ENCODE measurements at regions not wholly inside any gene's neighbourhood (a gene's known extent, or its start where the extent isn't known, plus 50 kb on each side); places are given as distances from the start of the nearest gene placed in this dataset.
"Not testable (repeated sequence)": the region's sequence is repeated elsewhere in the genome, so short reads cannot be mapped to it uniquely, and the experiment has no call there.

- DNase-seq = no peak
Measured at GRCh38 chr3:103818398-103818797, 1383.6 kb downstream of the ZPLD1 start.

GRCh38 chr3:103818800-103819199, 1384.0 kb downstream of the ZPLD1 start:
- DNase-seq = no peak

GRCh38 chr3:103825586-103825985, 1390.8 kb downstream of the ZPLD1 start:
- DNase-seq = no peak

GRCh38 chr3:103829723-103830326, 1395.0 kb downstream of the ZPLD1 start:
- no peak for DNase-seq

GRCh38 chr3:103847081-103848062, 1412.6 kb downstream of the ZPLD1 start:
- no peak for DNase-seq

- DNase-seq = no peak
Measured at GRCh38 chr3:103851793-103852192, 1417.0 kb downstream of the ZPLD1 start.

GRCh38 chr3:103862415-103862814, 1427.6 kb downstream of the ZPLD1 start:
- no peak for DNase-seq

- no peak for DNase-seq
Measured at GRCh38 chr3:103863381-103863780, 1428.6 kb downstream of the ZPLD1 start.

GRCh38 chr3:103866113-103866512, 1431.3 kb downstream of the ZPLD1 start:
- DNase-seq = no peak

GRCh38 chr3:103873021-103873420, 1438.2 kb downstream of the ZPLD1 start:
- no peak for DNase-seq

- DNase-seq = no peak
Measured at GRCh38 chr3:103873897-103874545, 1439.2 kb downstream of the ZPLD1 start.

- not testable (repeated sequence) for DNase-seq
Measured at GRCh38 chr3:103881809-103882208, 1447.0 kb downstream of the ZPLD1 start.

- DNase-seq = no peak
Measured at GRCh38 chr3:103889675-103890074, 1454.9 kb downstream of the ZPLD1 start.

GRCh38 chr3:103894162-103894822, 1459.5 kb downstream of the ZPLD1 start:
- no peak for DNase-seq

- DNase-seq = no peak
Measured at GRCh38 chr3:103899328-103899727, 1464.5 kb downstream of the ZPLD1 start.

GRCh38 chr3:103904991-103905390, 1461.7 kb upstream of the ALCAM start:
- DNase-seq = no peak

- no peak for DNase-seq
Measured at GRCh38 chr3:103906304-103906703, 1460.4 kb upstream of the ALCAM start.

- no peak for DNase-seq
Measured at GRCh38 chr3:103906808-103907207, 1459.9 kb upstream of the ALCAM start.

- DNase-seq = no peak
Measured at GRCh38 chr3:103907567-103907966, 1459.1 kb upstream of the ALCAM start.

GRCh38 chr3:103909395-103909794, 1457.3 kb upstream of the ALCAM start:
- DNase-seq = no peak

- no peak for DNase-seq
Measured at GRCh38 chr3:103918336-103918735, 1448.4 kb upstream of the ALCAM start.

GRCh38 chr3:103919327-103919726, 1447.4 kb upstream of the ALCAM start:
- no peak for DNase-seq

GRCh38 chr3:103923907-103924306, 1442.8 kb upstream of the ALCAM start:
- DNase-seq = no peak

All from activated naive CD4-positive, alpha-beta T cell treated with Interleukin-2 at 50 U/mL for 16 hours (primary cell).